GM13976 (cell line): ENCODE measurements at regions not wholly inside any gene's neighbourhood (a gene's known extent, or its start where the extent isn't known, plus 50 kb on each side); places are given as distances from the start of the nearest gene placed in this dataset.

ENCODE experiments used
- DNase-seq: peaks from one replicate; pipeline ENCODE4 v3.0.0; 2012; ENCODE audit warnings: low spot score
- in situ Hi-C: fragments of 300-500 bp; cut with MboI; formaldehyde crosslinking; loops from one replicate; pipeline ENCODE4 v1.12.0; 2022; ENCODE audit warnings: low sequenced_read_pairs, mixed read lengths, inconsistent platforms; ENCODE audit not compliant: unreplicated experiment
- TF ChIP-seq, protein P1 (sequence below): IDR thresholded peaks from 2 replicates; pipeline ENCODE4 v1.5.1; 2012; ENCODE audit warnings: borderline replicate concordance, mild to moderate bottlenecking; ENCODE audit not compliant: insufficient read depth; ENCODE audit errors: extremely low read depth, missing control alignments, control extremely low read depth

DNA sequence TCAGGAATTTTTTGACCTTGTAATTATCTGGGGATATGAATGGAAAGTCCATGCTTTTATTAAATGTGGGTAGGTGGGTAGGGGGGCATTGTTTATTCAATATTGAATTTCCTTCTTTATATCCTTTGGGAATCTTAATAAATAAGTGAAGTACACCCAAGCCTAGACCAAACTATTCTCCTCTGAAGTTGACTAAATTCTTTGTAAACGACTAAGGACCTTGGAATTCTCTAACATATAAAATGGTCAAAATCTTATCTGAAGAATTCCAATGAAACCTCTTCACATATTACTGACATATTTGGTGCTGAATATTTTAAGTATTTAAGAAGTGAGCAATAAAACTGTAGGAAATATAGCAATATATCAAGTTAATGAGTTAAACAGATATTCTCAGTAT lies 1432.1 kb upstream of the GBE1 start:
- in situ Hi-C loops, result no loop called here
- TF ChIP-seq, protein P1, sequence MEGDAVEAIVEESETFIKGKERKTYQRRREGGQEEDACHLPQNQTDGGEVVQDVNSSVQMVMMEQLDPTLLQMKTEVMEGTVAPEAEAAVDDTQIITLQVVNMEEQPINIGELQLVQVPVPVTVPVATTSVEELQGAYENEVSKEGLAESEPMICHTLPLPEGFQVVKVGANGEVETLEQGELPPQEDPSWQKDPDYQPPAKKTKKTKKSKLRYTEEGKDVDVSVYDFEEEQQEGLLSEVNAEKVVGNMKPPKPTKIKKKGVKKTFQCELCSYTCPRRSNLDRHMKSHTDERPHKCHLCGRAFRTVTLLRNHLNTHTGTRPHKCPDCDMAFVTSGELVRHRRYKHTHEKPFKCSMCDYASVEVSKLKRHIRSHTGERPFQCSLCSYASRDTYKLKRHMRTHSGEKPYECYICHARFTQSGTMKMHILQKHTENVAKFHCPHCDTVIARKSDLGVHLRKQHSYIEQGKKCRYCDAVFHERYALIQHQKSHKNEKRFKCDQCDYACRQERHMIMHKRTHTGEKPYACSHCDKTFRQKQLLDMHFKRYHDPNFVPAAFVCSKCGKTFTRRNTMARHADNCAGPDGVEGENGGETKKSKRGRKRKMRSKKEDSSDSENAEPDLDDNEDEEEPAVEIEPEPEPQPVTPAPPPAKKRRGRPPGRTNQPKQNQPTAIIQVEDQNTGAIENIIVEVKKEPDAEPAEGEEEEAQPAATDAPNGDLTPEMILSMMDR, result no peak
- no peak for DNase-seq

DNA sequence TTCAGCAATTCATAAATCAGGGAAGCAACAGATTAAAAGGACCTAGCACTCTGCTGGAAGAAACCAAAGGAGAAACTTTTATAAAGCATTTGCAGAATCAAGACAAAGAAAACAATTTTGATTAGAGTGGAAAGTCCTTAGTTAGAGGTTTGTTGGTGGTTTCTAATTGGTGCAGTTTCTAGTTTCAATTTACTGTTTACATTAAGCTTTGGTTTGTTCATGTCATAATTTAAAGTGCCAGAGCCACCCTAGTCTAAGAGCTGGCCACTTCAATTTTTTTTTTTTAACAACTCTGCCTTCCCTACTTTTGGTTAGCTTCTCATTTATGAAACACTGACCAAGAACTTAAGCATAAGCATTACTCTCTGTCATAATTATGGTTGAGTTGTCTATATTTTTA lies 1428.2 kb upstream of the GBE1 start:
- TF ChIP-seq, protein P1, result no peak
- in situ Hi-C loops, result no loop called here
- no peak for DNase-seq

DNA sequence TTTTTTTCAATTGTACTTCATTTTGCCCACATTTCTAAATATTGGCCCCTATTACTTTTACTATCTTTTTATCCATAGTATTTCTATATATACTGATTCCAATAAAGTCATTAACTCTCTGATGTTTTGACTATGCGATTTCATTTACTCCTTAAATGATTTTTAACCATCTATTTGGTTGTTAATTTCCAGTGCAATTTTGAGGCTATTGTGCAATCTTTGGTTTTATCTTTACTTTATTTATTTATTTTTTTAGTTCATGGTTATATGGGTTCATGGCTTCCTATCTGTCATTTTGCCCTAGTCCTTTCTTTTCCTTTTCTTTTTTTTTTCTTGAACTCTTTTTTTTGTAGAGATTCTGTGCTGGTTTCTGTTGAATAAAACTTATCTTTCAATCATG lies 1408.0 kb upstream of the GBE1 start:
- in situ Hi-C loops, result no loop called here
- TF ChIP-seq, protein P1, result no peak
- DNase-seq, result no peak

DNA sequence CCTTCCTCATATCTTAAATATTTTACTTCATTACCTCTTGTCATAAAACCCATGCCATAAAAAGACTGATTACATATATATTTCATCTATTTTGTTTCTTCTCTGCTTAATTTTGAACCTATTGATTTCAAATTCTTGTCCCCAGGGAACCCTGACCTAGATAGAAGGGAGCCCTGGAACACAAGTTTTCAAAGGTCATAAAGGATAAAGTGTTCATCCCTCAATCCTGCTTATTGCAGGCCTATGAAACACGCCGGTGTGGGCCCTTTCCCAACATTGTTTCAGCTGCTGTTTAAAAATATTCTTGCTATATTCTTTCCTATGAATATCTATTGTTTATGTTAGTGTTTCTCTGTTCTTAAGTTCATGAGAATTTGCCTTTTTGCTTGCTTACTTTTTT lies 1389.5 kb upstream of the GBE1 start:
- DNase-seq, result no peak
- TF ChIP-seq, protein P1, result no peak
- in situ Hi-C loops, result no loop called here

DNA sequence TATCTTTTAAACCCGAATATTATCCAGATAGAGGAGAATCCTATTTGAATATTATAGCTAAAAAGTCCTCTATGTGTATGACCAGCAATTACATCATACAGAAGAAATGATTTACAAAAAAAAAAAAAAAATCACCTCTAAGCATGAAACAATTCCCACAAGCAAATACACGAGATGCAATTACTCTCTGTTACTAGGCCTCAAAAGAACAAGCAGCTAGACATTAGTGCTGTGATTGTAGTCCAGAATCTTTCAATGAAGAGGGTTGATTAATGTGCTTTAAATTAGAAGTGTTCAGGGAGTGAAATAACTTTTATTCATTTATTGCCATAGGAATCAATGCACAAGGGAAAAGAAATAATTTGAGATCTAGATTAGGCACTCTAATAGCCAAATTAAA lies 1379.5 kb upstream of the GBE1 start:
- in situ Hi-C loops, result no loop called here
- no peak for DNase-seq
- TF ChIP-seq, protein P1, result no peak

DNA sequence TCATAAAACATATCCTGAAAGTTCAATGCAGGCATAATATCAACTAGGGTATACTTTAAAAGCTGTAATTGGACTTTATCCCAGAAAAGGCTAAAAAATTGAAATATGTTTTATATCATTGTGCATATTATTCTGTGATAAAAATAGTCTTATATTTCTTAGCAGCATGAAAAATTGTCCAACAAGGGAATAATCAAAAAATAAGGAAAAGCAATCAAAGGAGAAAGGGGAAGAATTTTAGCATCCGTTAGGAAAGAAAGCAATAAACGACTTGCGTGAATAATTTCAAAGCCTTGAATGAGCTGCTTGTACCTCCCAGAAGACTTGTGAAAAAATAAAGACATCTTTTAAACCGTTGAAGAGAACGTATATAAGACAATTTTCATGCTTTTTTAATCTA lies 1369.8 kb upstream of the GBE1 start:
- in situ Hi-C loops, result no loop called here
- TF ChIP-seq, protein P1, result no peak
- no peak for DNase-seq

DNA sequence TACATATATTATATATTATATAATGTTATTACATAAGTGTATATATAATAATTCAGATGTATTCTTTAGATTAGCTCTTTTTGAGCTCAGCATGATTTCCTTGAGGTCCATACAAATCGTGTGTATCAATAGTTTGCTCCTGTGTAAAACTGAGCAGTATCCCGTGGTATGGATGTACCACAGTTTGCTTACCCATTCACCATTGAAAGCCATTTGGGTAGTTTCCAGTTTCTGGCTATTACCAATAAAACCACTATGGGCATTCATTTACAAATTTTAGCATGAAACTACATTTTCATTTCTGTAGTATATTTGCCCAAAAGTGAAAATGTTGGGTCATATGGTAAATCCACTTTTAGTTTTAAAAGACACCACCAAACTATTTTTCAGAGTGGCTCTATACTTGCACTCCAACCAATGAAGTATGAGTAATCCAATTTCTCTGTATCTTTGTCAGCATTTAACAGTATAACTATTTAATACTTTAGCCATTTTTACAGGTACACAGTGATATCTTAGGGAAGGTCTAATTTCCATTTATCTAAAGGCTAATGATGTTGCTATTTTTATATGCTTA lies 1361.4 kb upstream of the GBE1 start:
- DNase-seq, result no peak
- in situ Hi-C loops, result no loop called here
- TF ChIP-seq, protein P1, result no peak
